Suprapubic skin (tissue), 4 donors: ENCODE measurements at regions not wholly inside any gene's neighbourhood (a gene's known extent, or its start where the extent isn't known, plus 50 kb on each side); places are given as distances from the start of the nearest gene placed in this dataset.

Source experiments
- DNase-seq, 2 donors: peaks; one replicate each; pipeline ENCODE4 v3.0.0-alpha.2; 2019; ENCODE audit warnings: low spot score in 2 of 2
- H3K27ac ChIP-seq: fragments of 200-600 bp; sonication (generic); one replicate; pipeline ENCODE4 v1.5.1; 2019
- H3K27me3 ChIP-seq: fragments of 200-600 bp; sonication (generic); one replicate; pipeline ENCODE4 v1.5.1; 2019
- H3K36me3 ChIP-seq: fragments of 200-600 bp; sonication (generic); one replicate; pipeline ENCODE4 v1.5.1; 2019
- H3K4me1 ChIP-seq: fragments of 200-600 bp; sonication (generic); one replicate; pipeline ENCODE4 v1.5.1; 2019
- H3K4me3 ChIP-seq: fragments of 200-600 bp; sonication (generic); one replicate; pipeline ENCODE4 v1.5.1; 2019; ENCODE audit warnings: mild to moderate bottlenecking
- H3K9me3 ChIP-seq: fragments of 200-600 bp; sonication (generic); one replicate; pipeline ENCODE4 v1.5.1; 2019
- CTCF ChIP-seq, 2 donors: fragments of 200-600 bp in 1 of 2; fragments of 450-650 bp in 1 of 2; sonication (generic) in 1 of 2; IDR thresholded peaks; one replicate each; pipeline ENCODE4 v1.5.1; 2016 to 2019; ENCODE audit warnings: antibody characterized with exemption in 2 of 2, mild to moderate bottlenecking in 1 of 2, moderate library complexity in 1 of 2
- EP300 ChIP-seq: sonication (generic); formaldehyde crosslinking; IDR thresholded peaks from one replicate; pipeline ENCODE4 v1.6.1; 2017; ENCODE audit warnings: antibody characterized with exemption
- POLR2A ChIP-seq, 2 donors: fragments of 450-650 bp; IDR thresholded peaks; one replicate each; pipeline ENCODE4 v1.6.1; 2017; ENCODE audit warnings: antibody characterized with exemption in 2 of 2, mild to moderate bottlenecking in 2 of 2, moderate library complexity in 2 of 2
- POLR2AphosphoS5 ChIP-seq, 3 donors: sonication (generic); formaldehyde crosslinking; IDR thresholded peaks; one replicate each; pipeline ENCODE4 v1.6.1; 2017; ENCODE audit warnings: antibody characterized with exemption in 3 of 3
- WGBS: methylation state at CpG from one replicate; pipeline ENCODE4 v1.1.5; 2018; 5-methylcytosine and 5-hydroxymethylcytosine counted together

- no peaks in the 10 kb centered on the region for H3K4me1 ChIP-seq
- no peak overlapping the region for H3K27ac ChIP-seq
- H3K36me3 ChIP-seq, result no peaks in the 10 kb centered on the region
- 67% methylated on average over 2 of the region's 2 CpGs for WGBS
- H3K27me3 ChIP-seq, result no peaks in the 10 kb centered on the region
- H3K9me3 ChIP-seq, result no peaks in the 10 kb centered on the region
- TF ChIP-seq EP300 (no peak), CTCF (IDR thresholded peaks at IDR 0.05) (no peak), POLR2A (IDR thresholded peaks at IDR 0.05) (no peak), POLR2AphosphoS5 (IDR thresholded peaks at IDR 0.05) (no peak)
- no peak for DNase-seq
- H3K4me3 ChIP-seq, result no peak overlapping the region
These were observed 735.6 kb upstream of the RIOK2 start for GRCh38 chr5:97918620-97919019.

- TF ChIP-seq POLR2A (IDR thresholded peaks at IDR 0.05), result no peak
- TF ChIP-seq EP300, result no peak
- no peak for TF ChIP-seq CTCF (IDR thresholded peaks at IDR 0.05)
- no peak for TF ChIP-seq POLR2AphosphoS5 (IDR thresholded peaks at IDR 0.05)
- H3K27me3 ChIP-seq, result no peaks in the 10 kb centered on the region
- 68% methylated on average over 4 of the region's 4 CpGs for WGBS
- no peak overlapping the region for H3K27ac ChIP-seq
- H3K4me1 ChIP-seq, result no peaks in the 10 kb centered on the region
- no peaks in the 10 kb centered on the region for H3K36me3 ChIP-seq
- no peak for DNase-seq
- H3K9me3 ChIP-seq, result no peaks in the 10 kb centered on the region
- no peak overlapping the region for H3K4me3 ChIP-seq
These were observed 736.7 kb upstream of the RIOK2 start for GRCh38 chr5:97919719-97920118.

- no peak overlapping the region for H3K27ac ChIP-seq
- TF ChIP-seq CTCF (IDR thresholded peaks at IDR 0.05), result no peak
- TF ChIP-seq POLR2AphosphoS5 (IDR thresholded peaks at IDR 0.05), result no peak
- no peaks in the 10 kb centered on the region for H3K4me1 ChIP-seq
- DNase-seq, result no peak
- H3K27me3 ChIP-seq, result no peaks in the 10 kb centered on the region
- H3K9me3 ChIP-seq, result no peaks in the 10 kb centered on the region
- no peak overlapping the region for H3K4me3 ChIP-seq
- 92% methylated on average over 5 of the region's 5 CpGs for WGBS
- no peaks in the 10 kb centered on the region for H3K36me3 ChIP-seq
These were observed 739.7 kb upstream of the RIOK2 start for GRCh38 chr5:97922776-97923175.

GRCh38 chr5:97923496-97923895, 740.4 kb upstream of the RIOK2 start:
- Histone ChIP-seq H3K4me3 (no peak overlapping the region), H3K27ac (no peak overlapping the region)

GRCh38 chr5:97923997-97924396, 741.0 kb upstream of the RIOK2 start:
- DNase-seq, result no peak
- Histone ChIP-seq H3K4me1 (no peaks in the 10 kb centered on the region), H3K36me3 (no peaks in the 10 kb centered on the region), H3K27ac (no peak overlapping the region), H3K9me3 (no peaks in the 10 kb centered on the region), H3K4me3 (no peak overlapping the region), H3K27me3 (no peaks in the 10 kb centered on the region)
- WGBS, result 94% methylated on average over 1 of the region's 1 CpG
- TF ChIP-seq EP300 (no peak), POLR2A (IDR thresholded peaks at IDR 0.05) (no peak), CTCF (IDR thresholded peaks at IDR 0.05) (no peak)

More at GRCh38 chr5:97923496-97923895, 740.4 kb upstream of the RIOK2 start:
- DNase-seq, result no peak
- no peaks in the 10 kb centered on the region for H3K4me1 ChIP-seq
- no peaks in the 10 kb centered on the region for H3K36me3 ChIP-seq
- no peak for TF ChIP-seq EP300
- TF ChIP-seq POLR2AphosphoS5 (IDR thresholded peaks at IDR 0.05), result no peak
- no peak for TF ChIP-seq CTCF (IDR thresholded peaks at IDR 0.05)
- TF ChIP-seq POLR2A (IDR thresholded peaks at IDR 0.05), result no peak
- no peaks in the 10 kb centered on the region for H3K9me3 ChIP-seq
- H3K27me3 ChIP-seq, result no peaks in the 10 kb centered on the region
